GM18951 (cell line): ENCODE measurements at regions not wholly inside any gene's neighbourhood (a gene's known extent, or its start where the extent isn't known, plus 50 kb on each side); places are given as distances from the start of the nearest gene placed in this dataset.

Experiments
- POLR2A ChIP-seq: IDR thresholded peaks from 4 replicates; pipeline ENCODE4 v1.6.1; 2011; ENCODE audit warnings: mild to moderate bottlenecking; ENCODE audit not compliant: insufficient read length, insufficient read depth; ENCODE audit errors: extremely low read depth
- in situ Hi-C: fragments of 300-500 bp; cut with MboI; formaldehyde crosslinking; loops from one replicate; pipeline ENCODE4 v1.12.0; 2022; ENCODE audit warnings: low sequenced_read_pairs, mixed read lengths, inconsistent platforms; ENCODE audit not compliant: unreplicated experiment

GRCh38 chr11:29032384-29033149 is 924.4 kb downstream of the METTL15 start:
- TF ChIP-seq POLR2A = no peak
- in situ Hi-C loops = no loop called here

- no peak for TF ChIP-seq POLR2A
- in situ Hi-C loops = no loop called here
Observed at GRCh38 chr11:29029452-29029851, 921.3 kb downstream of the METTL15 start.

DNA sequence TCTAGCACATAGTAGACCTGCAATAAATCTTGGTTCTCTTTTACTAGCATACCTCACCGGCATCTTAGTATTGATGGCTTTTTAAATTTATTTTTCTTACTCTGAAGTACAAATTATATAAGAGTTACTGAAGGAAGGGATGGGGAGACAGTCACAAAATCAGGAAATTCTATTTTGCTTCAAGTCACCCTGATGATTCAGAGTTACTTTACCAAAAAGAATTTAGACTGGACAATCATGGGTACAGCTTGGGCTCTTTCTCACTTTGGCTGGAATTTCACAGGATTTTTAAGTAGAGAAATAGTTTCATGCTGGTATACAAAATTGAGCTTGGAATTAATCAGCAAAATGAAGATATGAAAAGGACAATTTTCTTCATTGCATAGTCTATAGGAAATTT is 919.2 kb downstream of the METTL15 start:
- TF ChIP-seq POLR2A = no peak
- in situ Hi-C loops = no loop called here

- no peak for TF ChIP-seq POLR2A
- in situ Hi-C loops = no loop called here
Observed at GRCh38 chr11:29026286-29026685, 918.1 kb downstream of the METTL15 start.

DNA sequence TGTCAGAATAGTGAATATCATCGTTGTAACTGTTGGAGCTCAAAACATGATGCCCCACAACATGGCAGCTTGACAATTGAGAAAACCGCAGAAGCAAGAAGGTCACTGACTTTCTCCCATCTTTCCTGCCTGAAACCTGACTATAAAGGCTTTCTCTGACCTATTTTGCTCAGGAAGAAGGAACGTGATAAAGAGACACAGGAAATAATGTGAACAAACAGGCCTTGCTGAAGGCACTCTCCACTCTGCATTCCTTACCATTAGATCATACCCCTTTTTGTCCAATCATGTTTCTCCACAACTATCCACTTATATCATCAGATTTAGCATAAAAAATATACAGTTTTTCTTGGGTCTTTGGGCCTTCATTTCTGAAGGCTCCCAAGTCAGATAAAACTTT is 916.8 kb downstream of the METTL15 start:
- in situ Hi-C loops = no loop called here

DNA sequence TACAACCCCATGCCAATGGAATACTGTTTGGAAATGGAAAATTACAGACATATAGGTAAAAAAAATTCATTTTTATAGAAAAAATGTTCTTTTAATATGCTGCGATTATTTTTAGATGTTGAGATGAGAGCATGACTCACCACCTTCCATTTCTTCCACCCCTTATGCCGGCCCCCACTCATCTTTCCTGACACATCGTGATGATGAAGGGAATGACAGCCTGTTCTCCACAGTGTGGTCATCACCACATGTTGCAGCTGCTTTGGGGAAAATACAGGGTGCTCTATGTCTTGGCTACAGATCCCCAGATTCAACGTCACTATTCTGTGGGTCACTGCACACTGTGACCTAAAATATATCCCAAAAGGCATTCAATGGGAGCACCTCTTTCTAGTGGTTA is 916.2 kb downstream of the METTL15 start:
- no peak for TF ChIP-seq POLR2A
- in situ Hi-C loops = no loop called here

More for the DNA sequence above, 916.8 kb downstream of the METTL15 start:
- no peak for TF ChIP-seq POLR2A

DNA sequence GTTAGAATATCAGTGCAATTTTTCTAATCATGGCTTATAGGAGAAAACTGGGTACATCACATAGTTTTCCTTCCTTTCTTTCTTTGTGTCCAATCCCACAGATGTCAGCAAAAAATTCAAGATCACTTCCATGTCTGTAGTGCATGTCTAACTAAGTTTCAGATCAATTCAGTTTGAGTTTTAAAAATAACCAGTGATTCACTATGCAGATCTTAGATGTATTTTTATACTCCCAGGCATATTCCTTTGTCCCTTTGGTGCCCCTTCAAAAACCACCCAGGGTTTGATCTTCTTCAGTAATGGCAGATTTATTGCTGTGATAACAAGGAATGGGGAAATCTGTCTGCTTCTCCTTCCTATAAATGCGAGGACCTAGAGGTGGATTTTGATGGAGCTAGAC is 915.6 kb downstream of the METTL15 start:
- in situ Hi-C loops = no loop called here
- TF ChIP-seq POLR2A = no peak

DNA sequence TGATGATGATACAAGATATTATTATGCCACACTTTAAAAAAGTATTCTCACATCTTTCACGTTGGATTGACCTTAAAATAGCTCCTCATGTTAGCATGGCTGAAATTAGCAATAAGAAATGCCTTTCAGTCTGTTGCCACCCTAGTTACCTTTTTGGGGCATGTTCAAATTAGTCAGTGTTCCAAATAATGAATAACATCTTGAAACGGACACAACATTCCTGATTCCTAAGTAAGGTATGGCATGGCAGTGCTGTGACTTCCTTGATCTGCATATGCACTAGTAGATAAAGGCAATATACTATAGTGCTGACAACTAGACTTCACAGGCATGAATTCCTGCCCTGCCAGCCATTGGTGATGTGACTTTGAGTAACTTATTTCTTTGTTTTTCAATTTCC is 914.5 kb downstream of the METTL15 start:
- no peak for TF ChIP-seq POLR2A
- in situ Hi-C loops = no loop called here

- in situ Hi-C loops = no loop called here
- TF ChIP-seq POLR2A = no peak
Observed at GRCh38 chr11:29019960-29020683, 911.9 kb downstream of the METTL15 start.

DNA sequence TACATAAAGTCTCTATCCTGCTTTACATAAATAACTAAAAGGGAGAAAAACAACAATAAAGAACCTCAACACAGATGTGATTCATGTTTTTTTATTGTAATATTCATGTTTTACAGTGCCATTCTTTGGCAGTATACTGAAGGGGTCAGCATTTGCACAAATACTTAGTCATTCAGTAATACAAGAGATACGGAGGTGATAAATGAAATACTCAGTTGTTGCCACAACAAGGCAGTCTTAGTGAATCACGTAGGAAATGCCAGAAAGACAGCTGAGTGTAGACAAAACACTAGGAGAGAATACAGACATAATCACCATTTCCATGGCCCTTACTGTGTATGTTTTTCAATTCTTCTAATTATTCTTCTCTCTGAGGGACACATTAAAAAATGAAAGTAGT is 910.4 kb downstream of the METTL15 start:
- in situ Hi-C loops = no loop called here
- TF ChIP-seq POLR2A = no peak

- no peak for TF ChIP-seq POLR2A
- in situ Hi-C loops = no loop called here
Observed at GRCh38 chr11:29017941-29018340, 909.8 kb downstream of the METTL15 start.

DNA sequence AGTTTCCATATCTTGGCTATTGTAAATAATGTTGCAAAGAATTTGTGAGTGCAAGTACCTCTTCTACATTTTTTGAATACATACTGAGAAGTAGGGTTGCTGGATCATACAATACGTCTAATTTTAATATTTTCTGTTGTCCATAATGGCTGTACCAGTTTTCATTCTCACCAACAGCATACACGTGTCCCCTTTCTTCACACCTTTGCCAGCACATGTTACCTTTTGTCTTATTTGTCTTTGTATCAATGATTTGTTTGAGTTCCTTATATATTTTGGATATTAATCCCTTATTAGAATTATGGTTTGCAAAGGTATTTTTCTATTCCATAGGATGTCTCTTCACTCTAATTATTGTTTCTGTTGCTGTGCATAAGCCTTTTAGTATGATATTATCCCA is 904.3 kb downstream of the METTL15 start:
- no peak for TF ChIP-seq POLR2A
- in situ Hi-C loops = no loop called here

DNA sequence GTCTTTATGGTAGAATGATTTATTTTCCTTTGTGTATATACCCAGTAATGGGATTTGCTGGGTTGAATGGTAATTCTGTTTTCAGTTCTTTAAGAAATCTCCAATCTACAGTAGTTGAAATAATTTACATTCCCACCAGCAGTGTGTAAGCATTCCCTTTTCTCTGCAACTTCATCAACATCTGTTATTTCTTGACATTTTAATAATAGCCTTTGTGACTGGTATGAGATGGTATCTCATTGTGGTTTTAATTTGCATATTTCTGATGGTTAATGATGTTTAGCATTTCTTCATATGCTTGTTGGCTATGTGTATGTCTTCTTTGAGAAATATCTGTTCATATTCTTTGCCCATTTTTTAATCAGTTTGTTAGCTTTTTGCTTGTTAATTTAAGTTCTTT is 901.2 kb downstream of the METTL15 start:
- TF ChIP-seq POLR2A = no peak
- in situ Hi-C loops = no loop called here

- in situ Hi-C loops = no loop called here
Observed at GRCh38 chr11:29008481-29008880, 900.3 kb downstream of the METTL15 start.

GRCh38 chr11:29006668-29007067 is 898.5 kb downstream of the METTL15 start:
- no peak for TF ChIP-seq POLR2A
- in situ Hi-C loops = no loop called here

More at GRCh38 chr11:29008481-29008880, 900.3 kb downstream of the METTL15 start:
- no peak for TF ChIP-seq POLR2A
